ENCODE measurements at regions not wholly inside any gene's neighbourhood (a gene's known extent, or its start where the extent isn't known, plus 50 kb on each side); places are given as distances from the start of the nearest gene placed in this dataset.

- Mint-ChIP-seq H3K36me3 (no peaks in the 10 kb centered on the region), H3K9me3 (no peaks in the 10 kb centered on the region), H3K27me3 (no peaks in the 10 kb centered on the region), H3K27ac (no peak overlapping the region), H3K4me3 (no peak overlapping the region), H3K4me1 (ENCODE audit: low read depth in 2 of 2) (peaks cover 6 to 15% of the 10 kb centered on the region in 2 donors)
- peak; percentile 54 for DNase-seq (ENCODE audit: low spot score)
- ATAC-seq = no peak
Measured at GRCh38 chr17:77317091-77317750, 176.5 kb downstream of the SEC14L1 start.

GRCh38 chr17:77318021-77318420, 177.3 kb downstream of the SEC14L1 start:
- H3K27me3 Mint-ChIP-seq = no peaks in the 10 kb centered on the region
- no peaks in the 10 kb centered on the region for H3K9me3 Mint-ChIP-seq
- H3K4me3 Mint-ChIP-seq = no peak overlapping the region
- no peaks in the 10 kb centered on the region for H3K36me3 Mint-ChIP-seq
- DNase-seq (ENCODE audit: low spot score) (peak; percentile 26), ATAC-seq (no peak)
- no peak overlapping the region for H3K27ac Mint-ChIP-seq
- H3K4me1 Mint-ChIP-seq (ENCODE audit: low read depth in 2 of 2) = peaks cover 6 to 15% of the 10 kb centered on the region in 2 donors

- H3K27me3 Mint-ChIP-seq = no peaks in the 10 kb centered on the region
- DNase-seq (ENCODE audit: low spot score) (peak; percentile 44), ATAC-seq (no peak)
- H3K9me3 Mint-ChIP-seq = no peaks in the 10 kb centered on the region
- H3K4me3 Mint-ChIP-seq = no peak overlapping the region
- H3K4me1 Mint-ChIP-seq (ENCODE audit: low read depth in 2 of 2) = peaks cover 9 to 16% of the 10 kb centered on the region in 2 donors
- H3K27ac Mint-ChIP-seq = peak overlapping the region in 1 of 2 donors; percentile 83
- H3K36me3 Mint-ChIP-seq = no peaks in the 10 kb centered on the region
Measured at GRCh38 chr17:77318491-77319210, 177.9 kb downstream of the SEC14L1 start.

GRCh38 chr17:77319211-77320043, 178.7 kb downstream of the SEC14L1 start:
- Mint-ChIP-seq H3K4me1 (ENCODE audit: low read depth in 2 of 2) (peaks cover 16 to 23% of the 10 kb centered on the region in 2 donors), H3K27ac (peak overlapping the region; percentile 66 to 83), H3K36me3 (no peaks in the 10 kb centered on the region), H3K9me3 (no peaks in the 10 kb centered on the region), H3K27me3 (no peaks in the 10 kb centered on the region), H3K4me3 (peak overlapping the region; percentile 79)
- DNase-seq (ENCODE audit: low spot score) (peak; percentile 73), ATAC-seq (peak; percentile 70 to 84)

- Mint-ChIP-seq H3K4me3 (peak overlapping the region; percentile 19), H3K4me1 (ENCODE audit: low read depth in 2 of 2) (peaks cover 23 to 29% of the 10 kb centered on the region in 2 donors), H3K36me3 (no peaks in the 10 kb centered on the region), H3K27ac (peak overlapping the region; percentile 66 to 83), H3K9me3 (no peaks in the 10 kb centered on the region), H3K27me3 (no peaks in the 10 kb centered on the region)
- no peak for ATAC-seq
- peak; percentile 29 for DNase-seq (ENCODE audit: low spot score)
Measured at GRCh38 chr17:77320044-77320440, 179.3 kb downstream of the SEC14L1 start.

- Mint-ChIP-seq H3K4me3 (no peak overlapping the region), H3K36me3 (no peaks in the 10 kb centered on the region), H3K9me3 (no peaks in the 10 kb centered on the region), H3K4me1 (ENCODE audit: low read depth in 2 of 2) (peaks cover 29 to 32% of the 10 kb centered on the region in 2 donors), H3K27me3 (no peaks in the 10 kb centered on the region), H3K27ac (peak overlapping the region in 1 of 2 donors; percentile 51)
- DNase-seq (ENCODE audit: low spot score) (peak; percentile 54), ATAC-seq (no peak)
Measured at GRCh38 chr17:77320485-77321256, 179.9 kb downstream of the SEC14L1 start.

GRCh38 chr17:77321649-77322513, 181.1 kb downstream of the SEC14L1 start:
- no peaks in the 10 kb centered on the region for H3K36me3 Mint-ChIP-seq
- peak; percentile 42 for DNase-seq (ENCODE audit: low spot score)
- H3K4me3 Mint-ChIP-seq = peak overlapping the region; percentile 17
- no peak overlapping the region for H3K27ac Mint-ChIP-seq
- ATAC-seq = no peak
- H3K4me1 Mint-ChIP-seq (ENCODE audit: low read depth in 2 of 2) = peaks cover 39% of the 10 kb centered on the region in 2 donors
- H3K27me3 Mint-ChIP-seq = no peaks in the 10 kb centered on the region
- no peaks in the 10 kb centered on the region for H3K9me3 Mint-ChIP-seq

- no peak overlapping the region for H3K27ac Mint-ChIP-seq
- H3K27me3 Mint-ChIP-seq = no peaks in the 10 kb centered on the region
- peak overlapping the region; percentile 17 for H3K4me3 Mint-ChIP-seq
- H3K36me3 Mint-ChIP-seq = no peaks in the 10 kb centered on the region
- H3K9me3 Mint-ChIP-seq = no peaks in the 10 kb centered on the region
- DNase-seq (ENCODE audit: low spot score) = peak; percentile 49
- ATAC-seq = no peak
- peaks cover 37 to 39% of the 10 kb centered on the region in 2 donors for H3K4me1 Mint-ChIP-seq (ENCODE audit: low read depth in 2 of 2)
Measured at GRCh38 chr17:77322514-77323412, 182.0 kb downstream of the SEC14L1 start.

GRCh38 chr17:77323413-77324171, 182.8 kb downstream of the SEC14L1 start:
- peak; percentile 51 for DNase-seq (ENCODE audit: low spot score)
- Mint-ChIP-seq H3K4me1 (ENCODE audit: low read depth in 2 of 2) (peaks cover 39 to 43% of the 10 kb centered on the region in 2 donors), H3K27ac (peak overlapping the region; percentile 79 to 89)

GRCh38 chr17:77324227-77324626, 183.5 kb downstream of the SEC14L1 start:
- no peaks in the 10 kb centered on the region for H3K36me3 Mint-ChIP-seq
- H3K27me3 Mint-ChIP-seq = no peaks in the 10 kb centered on the region
- peaks cover 38 to 45% of the 10 kb centered on the region in 2 donors for H3K4me1 Mint-ChIP-seq (ENCODE audit: low read depth in 2 of 2)
- ATAC-seq (no peak), DNase-seq (ENCODE audit: low spot score) (no peak)
- H3K27ac Mint-ChIP-seq = peak overlapping the region; percentile 79 to 89
- peak overlapping the region; percentile 69 for H3K4me3 Mint-ChIP-seq
- no peaks in the 10 kb centered on the region for H3K9me3 Mint-ChIP-seq

More at GRCh38 chr17:77323413-77324171, 182.8 kb downstream of the SEC14L1 start:
- no peak for ATAC-seq
- Mint-ChIP-seq H3K9me3 (no peaks in the 10 kb centered on the region), H3K36me3 (no peaks in the 10 kb centered on the region), H3K27me3 (no peaks in the 10 kb centered on the region), H3K4me3 (peak overlapping the region; percentile 69)

- DNase-seq (ENCODE audit: low spot score) (no peak), ATAC-seq (peak in 1 of 2 donors; percentile 25)
- Mint-ChIP-seq H3K4me3 (peak overlapping the region; percentile 69), H3K9me3 (no peaks in the 10 kb centered on the region), H3K27ac (peak overlapping the region; percentile 79 to 89), H3K36me3 (no peaks in the 10 kb centered on the region), H3K4me1 (ENCODE audit: low read depth in 2 of 2) (peaks cover 33 to 37% of the 10 kb centered on the region in 2 donors), H3K27me3 (no peaks in the 10 kb centered on the region)
Measured at GRCh38 chr17:77325577-77326075, 184.9 kb downstream of the SEC14L1 start.
